ENCODE measurements at regions not wholly inside any gene's neighbourhood (a gene's known extent, or its start where the extent isn't known, plus 50 kb on each side); places are given as distances from the start of the nearest gene placed in this dataset.

- DNase-seq, result no peak
These were observed 649.9 kb downstream of the KCNJ2 start for GRCh38 chr17:70819183-70819582.

- no peak for DNase-seq
These were observed 650.9 kb downstream of the KCNJ2 start for GRCh38 chr17:70820276-70820675.

- DNase-seq, result no peak
These were observed 656.2 kb downstream of the KCNJ2 start for GRCh38 chr17:70825321-70826125.

- DNase-seq, result no peak
These were observed 660.5 kb downstream of the KCNJ2 start for GRCh38 chr17:70829876-70830275.

GRCh38 chr17:70834039-70834438 lies 664.7 kb downstream of the KCNJ2 start:
- no peak for DNase-seq

- no peak for DNase-seq
These were observed 679.5 kb downstream of the KCNJ2 start for GRCh38 chr17:70848785-70849184.

- DNase-seq, result peak; percentile 53
These were observed 686.2 kb downstream of the KCNJ2 start for GRCh38 chr17:70855401-70856054.

GRCh38 chr17:70857351-70857750 lies 688.0 kb downstream of the KCNJ2 start:
- no peak for DNase-seq

GRCh38 chr17:70859829-70860228 lies 690.5 kb downstream of the KCNJ2 start:
- no peak for DNase-seq

GRCh38 chr17:70862295-70862694 lies 693.0 kb downstream of the KCNJ2 start:
- no peak for DNase-seq

GRCh38 chr17:70863436-70864248 lies 694.3 kb downstream of the KCNJ2 start:
- DNase-seq, result no peak

GRCh38 chr17:70865993-70866804 lies 696.9 kb downstream of the KCNJ2 start:
- no peak for DNase-seq

GRCh38 chr17:70868149-70868548 lies 698.8 kb downstream of the KCNJ2 start:
- DNase-seq, result no peak

GRCh38 chr17:70869402-70870085 lies 700.2 kb downstream of the KCNJ2 start:
- no peak for DNase-seq

- DNase-seq, result no peak
These were observed 702.0 kb downstream of the KCNJ2 start for GRCh38 chr17:70871180-70871818.

GRCh38 chr17:70872103-70872502 lies 702.8 kb downstream of the KCNJ2 start:
- no peak for DNase-seq

GRCh38 chr17:70875729-70876310 lies 706.5 kb downstream of the KCNJ2 start:
- DNase-seq, result no peak

- DNase-seq, result no peak
These were observed 709.5 kb downstream of the KCNJ2 start for GRCh38 chr17:70878879-70879278.

- DNase-seq, result no peak
These were observed 710.1 kb downstream of the KCNJ2 start for GRCh38 chr17:70879401-70879800.

- no peak for DNase-seq
These were observed 711.8 kb downstream of the KCNJ2 start for GRCh38 chr17:70881093-70881492.

- DNase-seq, result no peak
These were observed 713.2 kb downstream of the KCNJ2 start for GRCh38 chr17:70882504-70882903.

Measured in NCI-H510A (cell line).